DOHH2 (cell line): ENCODE measurements at regions not wholly inside any gene's neighbourhood (a gene's known extent, or its start where the extent isn't known, plus 50 kb on each side); places are given as distances from the start of the nearest gene placed in this dataset.
"Not testable (repeated sequence)": the region's sequence is repeated elsewhere in the genome, so short reads cannot be mapped to it uniquely, and the experiment has no call there.

Experiments
- EZH2phosphoT487 ChIP-seq: fragments of 200-600 bp; sonication (generic); IDR thresholded peaks from 2 replicates; pipeline ENCODE4 v1.6.1; 2017; ENCODE audit warnings: borderline replicate concordance, mild to moderate bottlenecking, antibody characterized with exemption, low read length, moderate library complexity, mixed read lengths
- TF ChIP-seq, protein P1 (sequence below): fragments of 200-600 bp; sonication (generic); IDR thresholded peaks from one replicate; pipeline ENCODE4 v1.5.1; 2014; ENCODE audit warnings: antibody characterized with exemption, mild to moderate bottlenecking, low read depth, low read length; ENCODE audit not compliant: poor library complexity, severe bottlenecking

- TF ChIP-seq, protein P1, sequence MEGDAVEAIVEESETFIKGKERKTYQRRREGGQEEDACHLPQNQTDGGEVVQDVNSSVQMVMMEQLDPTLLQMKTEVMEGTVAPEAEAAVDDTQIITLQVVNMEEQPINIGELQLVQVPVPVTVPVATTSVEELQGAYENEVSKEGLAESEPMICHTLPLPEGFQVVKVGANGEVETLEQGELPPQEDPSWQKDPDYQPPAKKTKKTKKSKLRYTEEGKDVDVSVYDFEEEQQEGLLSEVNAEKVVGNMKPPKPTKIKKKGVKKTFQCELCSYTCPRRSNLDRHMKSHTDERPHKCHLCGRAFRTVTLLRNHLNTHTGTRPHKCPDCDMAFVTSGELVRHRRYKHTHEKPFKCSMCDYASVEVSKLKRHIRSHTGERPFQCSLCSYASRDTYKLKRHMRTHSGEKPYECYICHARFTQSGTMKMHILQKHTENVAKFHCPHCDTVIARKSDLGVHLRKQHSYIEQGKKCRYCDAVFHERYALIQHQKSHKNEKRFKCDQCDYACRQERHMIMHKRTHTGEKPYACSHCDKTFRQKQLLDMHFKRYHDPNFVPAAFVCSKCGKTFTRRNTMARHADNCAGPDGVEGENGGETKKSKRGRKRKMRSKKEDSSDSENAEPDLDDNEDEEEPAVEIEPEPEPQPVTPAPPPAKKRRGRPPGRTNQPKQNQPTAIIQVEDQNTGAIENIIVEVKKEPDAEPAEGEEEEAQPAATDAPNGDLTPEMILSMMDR: not testable (repeated sequence)
- not testable (repeated sequence) for TF ChIP-seq EZH2phosphoT487
Measured at GRCh38 chr9:41699190-41699589, 430.0 kb downstream of the CNTNAP3B start.
